GM12878 (cell line): ENCODE measurements at regions not wholly inside any gene's neighbourhood (a gene's known extent, or its start where the extent isn't known, plus 50 kb on each side); places are given as distances from the start of the nearest gene placed in this dataset.

Source experiments
- ATAC-seq: fragments of 200-7000 bp; cut with Tn5 transposase; 3 replicates; pipeline ENCODE4 v1.9.1; 2020; ENCODE audit warnings: mild to moderate bottlenecking, moderate library complexity
- BruUV-seq: library from RNA; stranded (reverse); fragments of 400-500 nt; replicated peaks from 2 replicates; lab custom pipeline; 2021; lab: Mats Ljungman, UMichigan
- CTCF ChIA-PET: fragments of 300-600 bp; sonication (Branson Sonifier 250); formaldehyde crosslinking; extraction: SDS; loops from one replicate; lab custom pipeline; 2021; ENCODE audit warnings: inconsistent platforms; lab: Yijun Ruan, JAX
- POLR2A ChIA-PET: fragments of 350-600 bp; formaldehyde crosslinking; extraction: SDS; loops from one replicate; lab custom pipeline; 2021; ENCODE audit warnings: inconsistent platforms; lab: Charles Lee
- RAD21 ChIA-PET: fragments of 300-600 bp; sonication (Branson Sonifier 250); formaldehyde crosslinking; loops from one replicate; lab custom pipeline; 2023; ENCODE audit warnings: antibody characterized with exemption; ENCODE audit not compliant: unreplicated experiment; lab: Charles Lee
- SMC1A ChIA-PET: fragments of 300-600 bp; sonication (Branson Sonifier 250); formaldehyde crosslinking; loops from one replicate; lab custom pipeline; 2023; ENCODE audit not compliant: unreplicated experiment, uncharacterized antibody; lab: Charles Lee
- DNase-seq: peaks from one replicate; pipeline ENCODE4 v3.0.0-alpha.2; 2011; ENCODE audit warnings: low read depth, low spot score
- FAIRE-seq: peaks from 3 replicates; lab custom pipeline; 2011; peaks lifted over from hg19 to GRCh38; lab: Jason Lieb, UNC
- H2AFZ ChIP-seq: 2 replicates; pipeline ENCODE4 v1.6.0; 2011; ENCODE audit warnings: low read depth, low read length, control low read depth; ENCODE audit not compliant: control insufficient read depth
- H3K27ac ChIP-seq: 2 replicates; pipeline ENCODE4 v1.5.1; 2011; ENCODE audit warnings: control low read depth; ENCODE audit not compliant: control insufficient read depth, insufficient read depth
- H3K27me3 ChIP-seq, 2 experiments: replicated peaks in 1 of 2; 2 replicates each; pipeline versions ENCODE4 v1.6.0 to v1.6.1; 2011; ENCODE audit warnings: low read length in 1 of 2; ENCODE audit not compliant: control insufficient read depth in 2 of 2, insufficient read depth in 2 of 2
- H3K36me3 ChIP-seq, 2 experiments: 2 replicates each; pipeline ENCODE4 v1.5.1; 2011; ENCODE audit warnings: low read length in 1 of 2; ENCODE audit not compliant: control insufficient read depth in 2 of 2, insufficient read depth in 2 of 2
- H3K4me1 ChIP-seq: 2 replicates; pipeline ENCODE4 v1.6.1; 2011; ENCODE audit warnings: mild to moderate bottlenecking, low read length, moderate library complexity, mixed read lengths; ENCODE audit not compliant: control insufficient read depth, insufficient read depth
- H3K4me2 ChIP-seq: 2 replicates; pipeline ENCODE4 v1.6.0; 2011; ENCODE audit warnings: control low read depth; ENCODE audit not compliant: control insufficient read depth, insufficient read depth
- H3K4me3 ChIP-seq: fragments of 200-600 bp; sonication (generic); 2 replicates; pipeline ENCODE4 v1.5.1; 2016
- H3K79me2 ChIP-seq: 2 replicates; pipeline ENCODE4 v1.6.0; 2011; ENCODE audit warnings: low read length; ENCODE audit not compliant: control insufficient read depth, insufficient read depth
- H3K9ac ChIP-seq: 2 replicates; pipeline ENCODE4 v1.8.0; 2011; ENCODE audit warnings: low read length, control low read depth, mixed read lengths; ENCODE audit not compliant: control insufficient read depth, insufficient read depth
- H3K9me3 ChIP-seq: replicated peaks from 3 replicates; pipeline ENCODE4 v1.5.1; 2011; ENCODE audit warnings: mild to moderate bottlenecking, low read length; ENCODE audit not compliant: control insufficient read depth, insufficient read depth
- H4K20me1 ChIP-seq: 2 replicates; pipeline ENCODE4 v1.6.0; 2011; ENCODE audit not compliant: control insufficient read depth, insufficient read depth
- RFX5 ChIP-seq: IDR thresholded peaks from 2 replicates; pipeline ENCODE4 v1.6.1; 2011; ENCODE audit warnings: low read depth, low read length, improper control_type of control experiment
- ZBTB11 ChIP-seq: fragments of 450-650 bp; formaldehyde crosslinking; IDR thresholded peaks from 2 replicates; pipeline ENCODE4 v1.5.0; 2022; ENCODE audit warnings: mild to moderate bottlenecking, missing genetic modification characterization
- ZZZ3 ChIP-seq: IDR thresholded peaks from 2 replicates; pipeline ENCODE4 v1.6.1; 2011; ENCODE audit warnings: low read depth; ENCODE audit not compliant: control insufficient read depth, insufficient read length
- WGBS: methylation state at CpG from one replicate; pipeline ENCODE4 v1.1.6; 2016; ENCODE audit warnings: low lambda C conversion rate; ENCODE audit not compliant: insufficient replicate concordance, insufficient coverage; ENCODE audit errors: missing lambda C conversion rate; 5-methylcytosine and 5-hydroxymethylcytosine counted together
- in situ Hi-C: fragments of 300-500 bp; cut with MboI; formaldehyde crosslinking; loops from 9 replicates; pipeline ENCODE4 v1.14.3; 2018; ENCODE audit warnings: mixed read lengths
- intact Hi-C: fragments of 100-400 bp; cut with micrococcal nuclease; formaldehyde crosslinking; loops from one replicate; pipeline ENCODE4 v1.14.2; 2022; ENCODE audit not compliant: unreplicated experiment

GRCh38 chr14:61151251-61151650 is 129.9 kb downstream of the TMEM30B start (continued):
- no peak for TF ChIP-seq ZBTB11 (CRISPR knock-in tag)

- SMC1A ChIA-PET = no interaction called here
- 45% methylated on average over 3 of the region's 3 CpGs for WGBS
- Histone ChIP-seq H2AFZ (no peak overlapping the region), H3K27me3 (no peaks in the 10 kb centered on the region), H3K79me2 (no peaks in the 10 kb centered on the region), H3K4me3 (no peak overlapping the region), H3K27ac (no peak overlapping the region), H3K4me1 (no peaks in the 10 kb centered on the region), H3K4me2 (no peak overlapping the region), H3K36me3 (no peaks in the 10 kb centered on the region), H3K9ac (no peak overlapping the region), H4K20me1 (no peaks in the 10 kb centered on the region), H3K9me3 (no peaks in the 10 kb centered on the region)
- TF ChIP-seq ZZZ3 (no peak), RFX5 (no peak)
- RAD21 ChIA-PET = no interaction called here
- ATAC-seq = no peak
- no TSS peak for BruUV-seq
- intact Hi-C loops = no loop called here
- DNase-seq = no peak
- POLR2A ChIA-PET = no interaction called here
- CTCF ChIA-PET = no interaction called here
- in situ Hi-C loops = no loop called here
- no peak for FAIRE-seq
Observed at GRCh38 chr14:61150851-61151250, 130.3 kb downstream of the TMEM30B start.
